ENCODE measurements at regions not wholly inside any gene's neighbourhood (a gene's known extent, or its start where the extent isn't known, plus 50 kb on each side); places are given as distances from the start of the nearest gene placed in this dataset.

- DNase-seq (no peak), ATAC-seq (no peak)
- POLR2A ChIA-PET: no interaction called here
- Mint-ChIP-seq H3K4me3 (no peak overlapping the region), H3K27ac (no peak overlapping the region), H3K27me3 (ENCODE audit: low read depth) (no peaks in the 10 kb centered on the region), H3K36me3 (ENCODE audit: low read depth) (no peaks in the 10 kb centered on the region), H3K9me3 (ENCODE audit: insufficient read depth) (no peaks in the 10 kb centered on the region), H3K4me1 (ENCODE audit: low read depth) (no peaks in the 10 kb centered on the region)
- CTCF ChIA-PET: no interaction called here
Observed at GRCh38 chr14:38973083-38973700, 129.8 kb downstream of the SEC23A start.

GRCh38 chr14:38972511-38972910 lies 130.5 kb downstream of the SEC23A start:
- Mint-ChIP-seq H3K4me1 (ENCODE audit: low read depth) (no peaks in the 10 kb centered on the region), H3K27me3 (ENCODE audit: low read depth) (no peaks in the 10 kb centered on the region), H3K9me3 (ENCODE audit: insufficient read depth) (no peaks in the 10 kb centered on the region), H3K27ac (no peak overlapping the region), H3K36me3 (ENCODE audit: low read depth) (no peaks in the 10 kb centered on the region), H3K4me3 (no peak overlapping the region)
- CTCF ChIA-PET: no interaction called here
- POLR2A ChIA-PET: no interaction called here
- ATAC-seq (no peak), DNase-seq (no peak)

- H3K4me1 Mint-ChIP-seq (ENCODE audit: low read depth): no peaks in the 10 kb centered on the region
- H3K36me3 Mint-ChIP-seq (ENCODE audit: low read depth): no peaks in the 10 kb centered on the region
- no peak overlapping the region for H3K4me3 Mint-ChIP-seq
- H3K27me3 Mint-ChIP-seq (ENCODE audit: low read depth): no peaks in the 10 kb centered on the region
- H3K9me3 Mint-ChIP-seq (ENCODE audit: insufficient read depth): no peaks in the 10 kb centered on the region
- ChIA-PET CTCF (no interaction called here), POLR2A (no interaction called here)
- DNase-seq: no peak
- H3K27ac Mint-ChIP-seq: no peak overlapping the region
- ATAC-seq: no peak
Observed at GRCh38 chr14:38971258-38971921, 131.6 kb downstream of the SEC23A start.

GRCh38 chr14:38964630-38965029 lies 138.4 kb downstream of the SEC23A start:
- DNase-seq (no peak), ATAC-seq (no peak)
- no peaks in the 10 kb centered on the region for H3K27me3 Mint-ChIP-seq (ENCODE audit: low read depth)
- H3K36me3 Mint-ChIP-seq (ENCODE audit: low read depth): no peaks in the 10 kb centered on the region
- no peaks in the 10 kb centered on the region for H3K4me1 Mint-ChIP-seq (ENCODE audit: low read depth)
- H3K4me3 Mint-ChIP-seq: no peak overlapping the region
- ChIA-PET POLR2A (no interaction called here), CTCF (no interaction called here)
- H3K9me3 Mint-ChIP-seq (ENCODE audit: insufficient read depth): no peaks in the 10 kb centered on the region
- H3K27ac Mint-ChIP-seq: no peak overlapping the region

- Mint-ChIP-seq H3K27me3 (ENCODE audit: low read depth) (no peaks in the 10 kb centered on the region), H3K9me3 (ENCODE audit: insufficient read depth) (no peaks in the 10 kb centered on the region), H3K4me1 (ENCODE audit: low read depth) (no peaks in the 10 kb centered on the region), H3K4me3 (no peak overlapping the region), H3K36me3 (ENCODE audit: low read depth) (no peaks in the 10 kb centered on the region), H3K27ac (no peak overlapping the region)
- ATAC-seq: no peak
- POLR2A ChIA-PET: no interaction called here
- no peak for DNase-seq
- CTCF ChIA-PET: no interaction called here
Observed at GRCh38 chr14:38960946-38961531, 142.0 kb downstream of the SEC23A start.

- no peaks in the 10 kb centered on the region for H3K27me3 Mint-ChIP-seq (ENCODE audit: low read depth)
- no peak overlapping the region for H3K4me3 Mint-ChIP-seq
- ChIA-PET CTCF (no interaction called here), POLR2A (no interaction called here)
- DNase-seq: no peak
- H3K4me1 Mint-ChIP-seq (ENCODE audit: low read depth): no peaks in the 10 kb centered on the region
- no peak overlapping the region for H3K27ac Mint-ChIP-seq
- H3K9me3 Mint-ChIP-seq (ENCODE audit: insufficient read depth): no peaks in the 10 kb centered on the region
- H3K36me3 Mint-ChIP-seq (ENCODE audit: low read depth): no peaks in the 10 kb centered on the region
- no peak for ATAC-seq
Observed at GRCh38 chr14:38959021-38959420, 144.0 kb downstream of the SEC23A start.

GRCh38 chr14:38958589-38958988 lies 144.4 kb downstream of the SEC23A start:
- Mint-ChIP-seq H3K9me3 (ENCODE audit: insufficient read depth) (no peaks in the 10 kb centered on the region), H3K27me3 (ENCODE audit: low read depth) (peaks cover 1% of the 10 kb centered on the region), H3K27ac (no peak overlapping the region), H3K4me1 (ENCODE audit: low read depth) (no peaks in the 10 kb centered on the region), H3K36me3 (ENCODE audit: low read depth) (no peaks in the 10 kb centered on the region), H3K4me3 (no peak overlapping the region)
- ChIA-PET POLR2A (no interaction called here), CTCF (no interaction called here)
- DNase-seq (no peak), ATAC-seq (no peak)

GRCh38 chr14:38951451-38951850 lies 151.6 kb downstream of the SEC23A start:
- Mint-ChIP-seq H3K9me3 (ENCODE audit: insufficient read depth) (no peaks in the 10 kb centered on the region), H3K4me3 (no peak overlapping the region), H3K27ac (no peak overlapping the region), H3K27me3 (ENCODE audit: low read depth) (peaks cover 6% of the 10 kb centered on the region), H3K36me3 (ENCODE audit: low read depth) (no peaks in the 10 kb centered on the region), H3K4me1 (ENCODE audit: low read depth) (no peaks in the 10 kb centered on the region)
- ChIA-PET POLR2A (no interaction called here), CTCF (no interaction called here)
- ATAC-seq (no peak), DNase-seq (no peak)

- no peaks in the 10 kb centered on the region for H3K9me3 Mint-ChIP-seq (ENCODE audit: insufficient read depth)
- H3K4me3 Mint-ChIP-seq: no peak overlapping the region
- ChIA-PET POLR2A (no interaction called here), CTCF (no interaction called here)
- DNase-seq (no peak), ATAC-seq (no peak)
- H3K36me3 Mint-ChIP-seq (ENCODE audit: low read depth): no peaks in the 10 kb centered on the region
- H3K4me1 Mint-ChIP-seq (ENCODE audit: low read depth): no peaks in the 10 kb centered on the region
- peaks cover 6% of the 10 kb centered on the region for H3K27me3 Mint-ChIP-seq (ENCODE audit: low read depth)
- no peak overlapping the region for H3K27ac Mint-ChIP-seq
Observed at GRCh38 chr14:38950676-38951075, 152.4 kb downstream of the SEC23A start.

- DNase-seq (no peak), ATAC-seq (no peak)
- H3K4me3 Mint-ChIP-seq: no peak overlapping the region
- no peaks in the 10 kb centered on the region for H3K36me3 Mint-ChIP-seq (ENCODE audit: low read depth)
- POLR2A ChIA-PET: no interaction called here
- H3K9me3 Mint-ChIP-seq (ENCODE audit: insufficient read depth): no peaks in the 10 kb centered on the region
- H3K4me1 Mint-ChIP-seq (ENCODE audit: low read depth): no peaks in the 10 kb centered on the region
- no peak overlapping the region for H3K27ac Mint-ChIP-seq
- CTCF ChIA-PET: no interaction called here
- H3K27me3 Mint-ChIP-seq (ENCODE audit: low read depth): peaks cover 5% of the 10 kb centered on the region
Observed at GRCh38 chr14:38948576-38948975, 154.5 kb downstream of the SEC23A start.

- Mint-ChIP-seq H3K4me3 (no peak overlapping the region), H3K9me3 (ENCODE audit: insufficient read depth) (no peaks in the 10 kb centered on the region), H3K36me3 (ENCODE audit: low read depth) (no peaks in the 10 kb centered on the region), H3K4me1 (ENCODE audit: low read depth) (no peaks in the 10 kb centered on the region), H3K27ac (no peak overlapping the region), H3K27me3 (ENCODE audit: low read depth) (peaks cover 4% of the 10 kb centered on the region)
- POLR2A ChIA-PET: no interaction called here
- no peak for DNase-seq
- CTCF ChIA-PET: no interaction called here
- ATAC-seq: no peak
Observed at GRCh38 chr14:38948171-38948570, 154.9 kb downstream of the SEC23A start.

GRCh38 chr14:38947343-38947742 lies 155.7 kb downstream of the SEC23A start:
- Mint-ChIP-seq H3K4me1 (ENCODE audit: low read depth) (no peaks in the 10 kb centered on the region), H3K4me3 (no peak overlapping the region), H3K27me3 (ENCODE audit: low read depth) (peaks cover under 1% of the 10 kb centered on the region), H3K36me3 (ENCODE audit: low read depth) (no peaks in the 10 kb centered on the region), H3K9me3 (ENCODE audit: insufficient read depth) (no peaks in the 10 kb centered on the region), H3K27ac (no peak overlapping the region)
- ATAC-seq (no peak), DNase-seq (no peak)
- CTCF ChIA-PET: no interaction called here
- POLR2A ChIA-PET: no interaction called here

GRCh38 chr14:38944691-38945090 lies 158.3 kb downstream of the SEC23A start:
- Mint-ChIP-seq H3K27ac (no peak overlapping the region), H3K4me3 (no peak overlapping the region), H3K36me3 (ENCODE audit: low read depth) (no peaks in the 10 kb centered on the region), H3K9me3 (ENCODE audit: insufficient read depth) (no peaks in the 10 kb centered on the region), H3K4me1 (ENCODE audit: low read depth) (no peaks in the 10 kb centered on the region), H3K27me3 (ENCODE audit: low read depth) (no peaks in the 10 kb centered on the region)
- DNase-seq (no peak), ATAC-seq (no peak)
- CTCF ChIA-PET: no interaction called here
- POLR2A ChIA-PET: no interaction called here
